ENCODE measurements at regions not wholly inside any gene's neighbourhood (a gene's known extent, or its start where the extent isn't known, plus 50 kb on each side); places are given as distances from the start of the nearest gene placed in this dataset.

- TF ChIP-seq EZH2 (IDR thresholded peaks at IDR 0.05; ENCODE audit: low read length, unreplicated experiment) (no peak), CTCF (conservative IDR thresholded peaks at IDR 0.05; ENCODE audit: low read depth, low read length) (no peak), EZH2phosphoT487 (IDR thresholded peaks at IDR 0.05; ENCODE audit: borderline replicate concordance, low read length) (no peak)
Measured at GRCh38 chr5:102048940-102049339, 247.1 kb downstream of the SLCO4C1 start.

Data from PC-3 (cell line).